ENCODE measurements at regions not wholly inside any gene's neighbourhood (a gene's known extent, or its start where the extent isn't known, plus 50 kb on each side); places are given as distances from the start of the nearest gene placed in this dataset.

DNA sequence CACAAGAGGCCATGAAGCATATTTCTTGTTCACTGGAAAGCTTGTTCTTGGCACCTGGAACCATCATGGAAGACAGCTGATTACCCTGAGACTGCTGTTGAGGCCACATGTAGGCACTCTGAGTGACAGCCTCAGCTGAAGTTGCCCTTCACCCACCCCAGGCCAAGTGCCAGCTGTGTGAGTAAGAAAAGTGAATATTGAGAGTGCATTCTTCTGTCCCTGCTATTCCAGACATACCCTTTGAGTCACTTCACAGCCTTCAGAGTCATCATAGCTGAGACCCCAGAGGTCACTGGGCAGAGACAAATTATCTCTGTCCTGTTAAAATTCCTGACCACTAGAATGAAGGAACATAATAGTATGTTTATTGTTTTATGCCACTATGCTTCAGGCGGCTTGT lies 79.6 kb downstream of the NFKBIZ start:
- Mint-ChIP-seq H3K27ac (no peak overlapping the region), H3K9me3 (ENCODE audit: low read depth) (no peaks in the 10 kb centered on the region), H3K4me3 (ENCODE audit: low read depth) (no peak overlapping the region), H3K4me1 (ENCODE audit: low read depth) (peaks cover 14% of the 10 kb centered on the region), H3K36me3 (ENCODE audit: insufficient read depth) (no peaks in the 10 kb centered on the region), H3K27me3 (no peaks in the 10 kb centered on the region)
- TF ChIP-seq, protein P1, sequence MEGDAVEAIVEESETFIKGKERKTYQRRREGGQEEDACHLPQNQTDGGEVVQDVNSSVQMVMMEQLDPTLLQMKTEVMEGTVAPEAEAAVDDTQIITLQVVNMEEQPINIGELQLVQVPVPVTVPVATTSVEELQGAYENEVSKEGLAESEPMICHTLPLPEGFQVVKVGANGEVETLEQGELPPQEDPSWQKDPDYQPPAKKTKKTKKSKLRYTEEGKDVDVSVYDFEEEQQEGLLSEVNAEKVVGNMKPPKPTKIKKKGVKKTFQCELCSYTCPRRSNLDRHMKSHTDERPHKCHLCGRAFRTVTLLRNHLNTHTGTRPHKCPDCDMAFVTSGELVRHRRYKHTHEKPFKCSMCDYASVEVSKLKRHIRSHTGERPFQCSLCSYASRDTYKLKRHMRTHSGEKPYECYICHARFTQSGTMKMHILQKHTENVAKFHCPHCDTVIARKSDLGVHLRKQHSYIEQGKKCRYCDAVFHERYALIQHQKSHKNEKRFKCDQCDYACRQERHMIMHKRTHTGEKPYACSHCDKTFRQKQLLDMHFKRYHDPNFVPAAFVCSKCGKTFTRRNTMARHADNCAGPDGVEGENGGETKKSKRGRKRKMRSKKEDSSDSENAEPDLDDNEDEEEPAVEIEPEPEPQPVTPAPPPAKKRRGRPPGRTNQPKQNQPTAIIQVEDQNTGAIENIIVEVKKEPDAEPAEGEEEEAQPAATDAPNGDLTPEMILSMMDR (IDR thresholded peaks at IDR 0.05; ENCODE audit: unreplicated experiment), result no peak
- DNase-seq (ENCODE audit: low spot score, unreplicated experiment), result no peak

DNA sequence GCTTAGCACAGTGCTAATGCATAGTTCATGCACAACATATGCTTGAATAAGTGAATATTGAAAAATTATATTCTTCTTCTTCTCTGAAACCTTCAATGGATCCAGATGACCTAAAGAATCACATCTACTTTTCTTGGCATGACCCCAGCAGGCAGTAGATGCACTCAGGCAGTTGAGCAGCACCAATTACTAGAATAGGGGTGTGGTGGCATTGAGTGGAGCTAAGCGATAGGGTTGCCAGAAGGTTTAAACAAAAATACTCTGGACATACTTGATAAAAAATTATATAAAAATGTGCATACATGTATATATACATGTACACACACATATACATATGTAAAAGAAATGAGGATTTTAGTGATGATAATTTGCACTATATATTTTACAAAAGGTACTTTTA lies 81.8 kb downstream of the NFKBIZ start:
- H3K4me1 Mint-ChIP-seq (ENCODE audit: low read depth), result peaks cover 4% of the 10 kb centered on the region
- no peaks in the 10 kb centered on the region for H3K27me3 Mint-ChIP-seq
- no peak for DNase-seq (ENCODE audit: low spot score, unreplicated experiment)
- no peak overlapping the region for H3K4me3 Mint-ChIP-seq (ENCODE audit: low read depth)
- H3K27ac Mint-ChIP-seq, result no peak overlapping the region
- peaks cover 3% of the 10 kb centered on the region for H3K9me3 Mint-ChIP-seq (ENCODE audit: low read depth)
- H3K36me3 Mint-ChIP-seq (ENCODE audit: insufficient read depth), result peaks cover 2% of the 10 kb centered on the region
- TF ChIP-seq, protein P1 (IDR thresholded peaks at IDR 0.05; ENCODE audit: unreplicated experiment), result no peak

DNA sequence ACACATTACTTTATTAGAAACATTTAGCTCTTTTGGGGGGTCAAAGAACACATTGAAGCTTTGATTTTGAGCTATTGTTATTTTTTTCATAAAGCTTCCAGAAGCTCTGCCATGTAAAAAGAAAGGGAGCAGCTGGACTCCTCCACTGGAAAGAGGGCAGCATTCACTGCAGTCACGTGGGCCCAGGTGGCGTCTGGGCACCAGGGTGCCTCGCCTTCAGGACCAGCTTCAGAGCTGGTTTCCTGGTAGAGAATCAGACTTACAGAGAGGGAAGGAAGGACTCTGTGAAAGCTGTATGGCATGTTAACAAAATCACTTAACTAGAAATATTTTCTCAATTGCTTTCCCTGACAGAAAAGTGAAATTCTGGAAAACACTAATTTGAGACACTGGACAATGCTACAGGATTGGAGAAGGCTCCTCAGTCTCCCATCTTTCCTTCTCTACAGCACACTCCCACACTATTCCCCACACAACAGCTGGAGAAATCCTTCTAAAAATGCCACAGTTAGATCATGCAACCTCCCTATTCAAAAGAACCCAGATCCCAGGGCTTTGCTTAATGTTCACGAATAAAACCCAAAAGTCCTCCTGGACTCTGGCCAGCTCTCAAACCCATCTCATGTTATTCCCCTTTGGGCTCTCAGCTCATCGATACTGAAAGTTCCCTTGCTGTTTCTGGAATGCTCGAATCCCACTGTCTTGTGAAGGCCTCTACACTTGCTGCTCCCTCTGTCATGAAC lies 83.2 kb downstream of the NFKBIZ start:
- H3K4me3 Mint-ChIP-seq (ENCODE audit: low read depth), result no peak overlapping the region
- TF ChIP-seq, protein P1 (IDR thresholded peaks at IDR 0.05; ENCODE audit: unreplicated experiment), result no peak
- H3K36me3 Mint-ChIP-seq (ENCODE audit: insufficient read depth), result peaks cover 2% of the 10 kb centered on the region
- no peaks in the 10 kb centered on the region for H3K4me1 Mint-ChIP-seq (ENCODE audit: low read depth)
- no peaks in the 10 kb centered on the region for H3K27me3 Mint-ChIP-seq
- peaks cover 3% of the 10 kb centered on the region for H3K9me3 Mint-ChIP-seq (ENCODE audit: low read depth)
- DNase-seq (ENCODE audit: low spot score, unreplicated experiment), result no peak
- H3K27ac Mint-ChIP-seq, result no peak overlapping the region

DNA sequence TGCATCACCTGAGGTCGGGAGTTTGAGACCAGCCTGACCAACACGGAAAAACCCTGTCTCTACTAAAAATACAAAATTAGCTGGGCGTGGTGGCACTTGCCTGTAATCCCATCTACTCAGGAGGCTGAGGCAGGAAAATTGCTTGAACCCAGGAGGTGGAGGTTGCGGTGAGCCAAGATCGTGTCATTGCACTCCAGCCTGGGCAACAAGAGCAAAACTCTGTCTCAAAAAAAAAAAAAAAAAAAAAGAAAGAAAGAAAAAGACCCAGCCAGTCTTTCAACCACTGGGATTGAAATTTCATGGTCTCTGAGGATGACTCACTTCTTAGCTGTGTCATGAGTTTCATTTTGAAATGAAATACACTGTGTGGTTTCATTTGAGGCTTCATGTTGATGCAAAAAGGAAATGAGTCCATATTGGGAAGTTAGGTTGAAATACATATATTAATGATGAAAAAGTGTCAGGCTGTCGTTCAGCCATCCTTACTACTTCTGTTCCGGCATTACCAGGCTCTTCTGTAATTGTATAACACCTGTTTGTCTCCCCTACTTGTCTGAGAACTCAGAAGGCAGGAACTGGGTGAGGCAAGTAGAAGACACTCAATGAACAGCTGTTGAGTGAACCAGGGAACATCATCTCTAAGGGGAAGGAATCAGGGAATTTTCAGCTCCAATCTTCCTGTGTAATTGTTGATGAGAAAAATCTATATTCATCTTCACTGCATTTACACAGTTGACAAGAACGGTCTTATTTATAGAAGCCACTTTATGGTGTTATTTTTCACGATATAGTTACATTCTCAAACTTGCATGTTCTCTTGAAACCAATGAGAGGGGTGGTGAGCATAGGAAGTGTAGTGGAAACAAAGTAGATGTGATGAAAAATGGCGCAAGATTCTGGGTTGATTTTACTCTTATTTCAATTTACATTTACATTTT lies 87.4 kb downstream of the NFKBIZ start:
- H3K36me3 Mint-ChIP-seq (ENCODE audit: insufficient read depth), result peaks cover 2% of the 10 kb centered on the region
- H3K4me3 Mint-ChIP-seq (ENCODE audit: low read depth), result no peak overlapping the region
- DNase-seq (ENCODE audit: low spot score, unreplicated experiment), result no peak
- peaks cover 3% of the 10 kb centered on the region for H3K9me3 Mint-ChIP-seq (ENCODE audit: low read depth)
- no peaks in the 10 kb centered on the region for H3K27me3 Mint-ChIP-seq
- H3K4me1 Mint-ChIP-seq (ENCODE audit: low read depth), result no peaks in the 10 kb centered on the region
- TF ChIP-seq, protein P1 (IDR thresholded peaks at IDR 0.05; ENCODE audit: unreplicated experiment), result no peak
- H3K27ac Mint-ChIP-seq, result no peak overlapping the region

DNA sequence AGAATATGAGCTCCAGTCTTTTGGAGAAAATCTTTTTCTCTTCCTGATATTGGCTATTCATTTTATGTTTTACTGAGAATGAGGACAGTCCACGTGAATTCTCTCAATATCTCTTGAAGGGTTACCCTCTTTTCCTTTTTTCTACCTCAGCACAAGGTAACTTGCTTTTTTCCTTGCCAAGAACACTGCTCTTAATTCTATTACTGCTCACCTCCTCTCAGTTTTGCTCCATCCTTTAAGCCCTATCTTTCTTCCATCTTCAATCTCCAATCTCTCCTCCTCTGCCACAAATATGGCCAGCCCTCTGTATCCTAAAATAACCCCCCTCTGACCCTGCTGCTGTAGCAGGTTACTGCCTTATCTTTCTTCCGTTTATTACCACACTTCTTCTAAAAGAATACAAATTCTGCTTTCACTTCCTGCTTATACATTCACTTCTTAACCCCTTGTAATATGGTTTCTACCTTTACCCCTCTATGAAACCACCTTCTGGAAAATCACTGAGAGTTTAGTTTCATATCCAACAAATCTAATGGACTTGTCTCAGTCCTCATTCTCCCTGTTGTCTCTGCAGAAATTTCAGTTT lies 89.0 kb downstream of the NFKBIZ start:
- no peak overlapping the region for H3K4me3 Mint-ChIP-seq (ENCODE audit: low read depth)
- H3K36me3 Mint-ChIP-seq (ENCODE audit: insufficient read depth), result peaks cover 2% of the 10 kb centered on the region
- DNase-seq (ENCODE audit: low spot score, unreplicated experiment), result no peak
- no peak overlapping the region for H3K27ac Mint-ChIP-seq
- TF ChIP-seq, protein P1 (IDR thresholded peaks at IDR 0.05; ENCODE audit: unreplicated experiment), result no peak
- H3K9me3 Mint-ChIP-seq (ENCODE audit: low read depth), result peaks cover 3% of the 10 kb centered on the region
- no peaks in the 10 kb centered on the region for H3K4me1 Mint-ChIP-seq (ENCODE audit: low read depth)
- no peaks in the 10 kb centered on the region for H3K27me3 Mint-ChIP-seq

Measured in progenitor cell of endocrine pancreas (in vitro differentiated cells).